Progenitor cell of endocrine pancreas (in vitro differentiated cells): ENCODE measurements at regions not wholly inside any gene's neighbourhood (a gene's known extent, or its start where the extent isn't known, plus 50 kb on each side); places are given as distances from the start of the nearest gene placed in this dataset.
"Not testable (repeated sequence)": the region's sequence is repeated elsewhere in the genome, so short reads cannot be mapped to it uniquely, and the experiment has no call there.

Experiments
- DNase-seq: peaks from one replicate; pipeline ENCODE4 v3.0.0; 2021; ENCODE audit warnings: low spot score; ENCODE audit not compliant: unreplicated experiment
- H3K27ac Mint-ChIP-seq: 2 replicates; pipeline ENCODE4 v1.8.0; 2021; ENCODE audit warnings: mild to moderate bottlenecking, moderate library complexity, mixed read lengths
- H3K27me3 Mint-ChIP-seq: 2 replicates; pipeline ENCODE4 v1.8.0; 2021; ENCODE audit warnings: mixed read lengths
- H3K36me3 Mint-ChIP-seq: 2 replicates; pipeline ENCODE4 v1.8.0; 2022; ENCODE audit warnings: mixed read lengths; ENCODE audit not compliant: insufficient read depth
- H3K4me1 Mint-ChIP-seq: 2 replicates; pipeline ENCODE4 v1.8.0; 2021; ENCODE audit warnings: low read depth, mixed read lengths
- H3K4me3 Mint-ChIP-seq: 2 replicates; pipeline ENCODE4 v1.8.0; 2021; ENCODE audit warnings: low read depth, mild to moderate bottlenecking, moderate library complexity, mixed read lengths
- H3K9me3 Mint-ChIP-seq: 2 replicates; pipeline ENCODE4 v1.8.0; 2021; ENCODE audit warnings: low read depth, mixed read lengths
- TF ChIP-seq, protein P1 (sequence below): fragments of 200-600 bp; sonication (generic); IDR thresholded peaks from one replicate; pipeline ENCODE4 v1.5.0; 2021; ENCODE audit warnings: antibody characterized with exemption, mild to moderate bottlenecking; ENCODE audit not compliant: unreplicated experiment

DNA sequence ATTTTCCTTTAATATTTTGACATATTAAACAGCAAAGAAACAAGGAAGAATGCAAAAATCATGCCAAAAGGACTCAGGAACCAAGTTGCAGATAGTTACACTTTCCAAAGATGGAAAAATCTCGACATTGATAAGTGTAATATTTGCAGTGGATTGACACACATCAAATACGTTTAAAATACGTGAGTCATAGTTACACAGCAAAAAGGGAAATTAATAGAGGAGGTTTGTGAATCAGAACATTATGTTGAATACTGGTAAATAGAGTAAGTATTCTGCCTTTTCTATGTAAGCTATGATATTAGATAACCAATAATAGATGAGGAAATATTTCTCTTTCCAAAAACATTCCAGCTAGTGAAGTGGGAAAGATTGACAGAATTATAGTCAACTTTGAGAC, 1761.3 kb upstream of the IGFBP7 start:
- no peak for DNase-seq
- TF ChIP-seq, protein P1, sequence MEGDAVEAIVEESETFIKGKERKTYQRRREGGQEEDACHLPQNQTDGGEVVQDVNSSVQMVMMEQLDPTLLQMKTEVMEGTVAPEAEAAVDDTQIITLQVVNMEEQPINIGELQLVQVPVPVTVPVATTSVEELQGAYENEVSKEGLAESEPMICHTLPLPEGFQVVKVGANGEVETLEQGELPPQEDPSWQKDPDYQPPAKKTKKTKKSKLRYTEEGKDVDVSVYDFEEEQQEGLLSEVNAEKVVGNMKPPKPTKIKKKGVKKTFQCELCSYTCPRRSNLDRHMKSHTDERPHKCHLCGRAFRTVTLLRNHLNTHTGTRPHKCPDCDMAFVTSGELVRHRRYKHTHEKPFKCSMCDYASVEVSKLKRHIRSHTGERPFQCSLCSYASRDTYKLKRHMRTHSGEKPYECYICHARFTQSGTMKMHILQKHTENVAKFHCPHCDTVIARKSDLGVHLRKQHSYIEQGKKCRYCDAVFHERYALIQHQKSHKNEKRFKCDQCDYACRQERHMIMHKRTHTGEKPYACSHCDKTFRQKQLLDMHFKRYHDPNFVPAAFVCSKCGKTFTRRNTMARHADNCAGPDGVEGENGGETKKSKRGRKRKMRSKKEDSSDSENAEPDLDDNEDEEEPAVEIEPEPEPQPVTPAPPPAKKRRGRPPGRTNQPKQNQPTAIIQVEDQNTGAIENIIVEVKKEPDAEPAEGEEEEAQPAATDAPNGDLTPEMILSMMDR: no peak
- no peaks in the 10 kb centered on the region for H3K27me3 Mint-ChIP-seq
- H3K36me3 Mint-ChIP-seq: no peaks in the 10 kb centered on the region
- H3K4me1 Mint-ChIP-seq: peaks cover 3% of the 10 kb centered on the region
- no peak overlapping the region for H3K27ac Mint-ChIP-seq
- H3K4me3 Mint-ChIP-seq: no peak overlapping the region
- peaks cover 6% of the 10 kb centered on the region for H3K9me3 Mint-ChIP-seq

DNA sequence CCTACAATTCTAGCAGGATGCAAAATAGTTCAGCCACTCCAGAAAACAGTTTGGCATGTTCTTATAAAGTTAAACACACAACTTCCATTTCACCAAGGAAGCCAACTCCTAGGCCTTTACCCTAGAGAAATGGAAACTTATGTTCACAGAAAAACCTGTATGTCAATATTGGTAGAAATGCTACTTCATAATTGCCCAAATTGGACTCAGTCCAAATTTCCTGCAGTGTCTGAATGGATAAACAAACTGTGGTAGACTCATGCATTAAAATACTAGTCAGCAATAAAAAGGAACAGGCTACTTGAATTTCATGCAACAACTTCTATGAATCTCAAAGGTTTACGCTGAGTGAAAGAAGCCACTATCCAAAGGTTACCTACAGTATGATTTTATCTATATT, 1738.8 kb upstream of the IGFBP7 start:
- Mint-ChIP-seq H3K36me3 (no peaks in the 10 kb centered on the region), H3K4me1 (no peaks in the 10 kb centered on the region), H3K9me3 (peaks cover 10% of the 10 kb centered on the region), H3K27ac (no peak overlapping the region), H3K27me3 (no peaks in the 10 kb centered on the region), H3K4me3 (no peak overlapping the region)
- TF ChIP-seq, protein P1: no peak
- DNase-seq: no peak

DNA sequence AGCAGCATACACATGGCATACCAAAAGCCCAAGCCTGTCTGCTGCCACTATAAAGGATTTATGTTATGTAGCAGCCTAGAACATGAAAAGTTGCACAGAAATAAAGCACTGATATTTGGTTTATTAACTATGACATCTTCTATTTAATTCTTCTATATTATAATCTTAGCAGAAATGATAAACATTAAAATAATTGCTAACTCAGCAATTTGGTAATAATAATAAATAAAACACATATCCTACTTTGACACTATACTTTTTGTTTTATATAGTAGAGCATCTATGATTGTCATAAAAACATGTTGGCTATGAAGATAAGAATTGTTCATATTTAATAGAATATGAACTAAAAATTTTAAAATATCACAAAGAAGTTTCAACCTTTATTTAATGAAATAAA, 1733.3 kb upstream of the IGFBP7 start:
- TF ChIP-seq, protein P1: no peak
- no peaks in the 10 kb centered on the region for H3K9me3 Mint-ChIP-seq
- no peak for DNase-seq
- H3K4me3 Mint-ChIP-seq: no peak overlapping the region
- H3K27ac Mint-ChIP-seq: no peak overlapping the region
- H3K27me3 Mint-ChIP-seq: no peaks in the 10 kb centered on the region
- no peaks in the 10 kb centered on the region for H3K36me3 Mint-ChIP-seq
- H3K4me1 Mint-ChIP-seq: no peaks in the 10 kb centered on the region

DNA sequence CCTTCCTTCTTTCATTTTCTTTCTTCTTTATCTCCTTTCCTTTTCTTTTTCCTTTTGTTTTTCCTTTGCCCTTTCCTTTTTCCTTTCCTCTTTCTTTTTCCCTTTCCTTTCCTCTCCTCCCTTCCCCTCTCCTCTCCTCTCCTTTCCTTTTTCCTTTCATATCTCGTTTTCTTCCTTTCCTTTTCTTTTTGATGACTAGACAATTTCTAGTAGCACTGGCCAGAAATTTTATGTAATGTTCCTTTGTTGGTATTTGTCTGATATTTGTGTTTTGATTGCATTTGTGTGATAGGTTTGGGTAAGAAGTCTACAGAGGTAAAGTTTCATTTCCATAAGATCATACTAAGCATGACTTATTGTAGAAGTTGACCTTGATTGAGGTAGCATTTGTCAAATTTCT, 1722.9 kb upstream of the IGFBP7 start:
- Mint-ChIP-seq H3K27me3 (peaks cover 4% of the 10 kb centered on the region), H3K9me3 (no peaks in the 10 kb centered on the region), H3K27ac (no peak overlapping the region), H3K4me1 (peaks cover 1% of the 10 kb centered on the region), H3K4me3 (no peak overlapping the region), H3K36me3 (no peaks in the 10 kb centered on the region)
- no peak for DNase-seq
- TF ChIP-seq, protein P1: no peak

DNA sequence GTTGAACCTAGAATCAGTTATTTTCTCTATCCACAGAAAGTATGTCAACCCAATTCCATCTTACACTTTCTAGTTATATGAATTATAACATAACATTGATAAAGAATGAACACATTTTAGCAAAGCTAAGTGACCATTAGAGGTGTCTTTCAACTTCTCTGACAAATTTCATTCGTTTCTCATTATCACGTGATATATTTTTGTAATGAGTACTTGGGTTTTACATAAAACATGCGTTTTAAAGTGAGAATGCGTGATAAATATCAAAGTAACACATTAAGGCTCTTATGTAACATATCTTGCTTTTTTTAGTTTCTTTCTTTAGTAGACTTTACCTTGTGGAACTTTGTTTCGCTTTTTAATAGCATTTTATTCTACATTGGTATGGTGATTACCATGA, 1715.1 kb upstream of the IGFBP7 start:
- Mint-ChIP-seq H3K27me3 (peaks cover 9% of the 10 kb centered on the region), H3K36me3 (no peaks in the 10 kb centered on the region), H3K27ac (no peak overlapping the region), H3K4me3 (no peak overlapping the region), H3K4me1 (no peaks in the 10 kb centered on the region), H3K9me3 (peaks cover 6% of the 10 kb centered on the region)
- no peak for DNase-seq
- TF ChIP-seq, protein P1: no peak

DNA sequence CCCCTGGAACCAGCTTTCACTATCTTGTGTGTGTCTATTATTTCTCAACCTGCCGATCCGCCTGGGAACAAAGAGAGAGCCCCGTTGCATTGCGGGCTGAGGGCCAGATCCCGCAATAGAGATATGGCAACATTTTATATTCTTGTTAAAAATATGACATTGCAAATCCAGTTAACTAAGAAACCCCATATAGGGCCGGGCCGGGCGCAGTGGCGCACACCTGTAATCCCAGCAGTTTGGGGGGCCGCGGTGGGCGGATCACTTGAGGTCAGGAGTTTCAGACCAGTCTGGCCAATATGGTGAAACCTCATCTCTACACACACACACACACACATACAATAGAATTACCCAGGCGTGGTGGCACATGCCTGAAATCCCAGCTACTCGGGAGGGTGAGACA, 1708.4 kb upstream of the IGFBP7 start:
- not testable (repeated sequence) for H3K36me3 Mint-ChIP-seq, H3K9me3 Mint-ChIP-seq, DNase-seq, H3K4me3 Mint-ChIP-seq, H3K27ac Mint-ChIP-seq, H3K4me1 Mint-ChIP-seq
- peaks cover 36% of the 10 kb centered on the region for H3K27me3 Mint-ChIP-seq
